GM10248 (cell line): ENCODE measurements at regions not wholly inside any gene's neighbourhood (a gene's known extent, or its start where the extent isn't known, plus 50 kb on each side); places are given as distances from the start of the nearest gene placed in this dataset.
"Not testable (repeated sequence)": the region's sequence is repeated elsewhere in the genome, so short reads cannot be mapped to it uniquely, and the experiment has no call there.

Source experiments
- CTCF ChIA-PET: fragments of 300-600 bp; sonication (Branson Sonifier 250); formaldehyde crosslinking; extraction: SDS; loops from one replicate; lab custom pipeline; 2021; ENCODE audit warnings: antibody characterized with exemption; lab: Yijun Ruan, JAX
- POLR2A ChIA-PET: fragments of 350-650 bp; sonication (Branson Sonifier 250); formaldehyde crosslinking; extraction: SDS; loops from one replicate; lab custom pipeline; 2020; ENCODE audit warnings: antibody characterized with exemption; lab: Yijun Ruan, JAX
- DNase-seq: peaks from one replicate; pipeline ENCODE4 v3.0.0; 2012; ENCODE audit errors: extremely low spot score
- TF ChIP-seq, protein P1 (sequence below): IDR thresholded peaks from 2 replicates; pipeline ENCODE4 v1.5.1; 2012; ENCODE audit warnings: mild to moderate bottlenecking, low read depth; ENCODE audit errors: extremely low read depth, missing control alignments, control extremely low read depth

DNA sequence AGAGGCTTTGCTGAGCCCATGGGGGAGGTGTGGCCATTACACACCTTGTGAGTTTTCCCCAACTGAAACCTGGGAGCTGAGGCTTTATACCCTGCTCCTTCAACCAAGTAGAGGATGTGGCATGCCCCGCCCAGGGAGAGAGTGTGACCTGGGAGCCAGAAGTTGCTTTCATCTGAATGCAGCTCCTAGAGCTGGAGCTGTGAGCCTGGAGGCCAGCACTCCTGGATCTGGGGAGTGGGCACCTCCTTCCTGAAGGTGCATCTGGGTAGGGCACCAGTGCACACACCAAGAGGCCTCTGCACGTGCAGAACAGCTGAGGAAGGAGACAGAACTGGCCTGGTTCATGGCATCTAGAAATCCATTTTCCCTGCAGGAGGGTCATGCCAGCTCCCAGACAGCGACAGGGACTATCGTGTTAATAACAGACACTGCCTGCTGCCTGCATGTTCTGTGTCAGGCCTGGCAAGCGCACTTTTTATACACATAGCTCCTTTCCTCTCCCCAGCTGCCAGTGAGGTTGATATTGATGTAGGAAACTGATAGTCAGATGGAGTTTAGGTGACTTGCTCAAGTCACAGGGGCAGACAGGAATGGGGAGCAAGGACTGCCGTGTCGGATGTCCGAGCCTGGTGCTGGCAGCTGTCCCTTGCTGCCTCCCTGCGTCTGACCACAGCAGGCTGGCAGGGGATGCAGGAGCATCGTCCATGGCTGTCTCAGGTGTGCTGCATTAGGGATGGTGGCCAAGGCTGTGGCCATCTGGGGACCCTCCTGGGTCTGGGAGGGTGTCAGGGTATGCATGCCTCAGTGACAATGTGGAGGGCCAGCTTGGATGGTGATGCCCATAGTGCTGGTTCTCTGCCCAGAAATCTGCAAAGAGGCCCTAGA lies 189.9 kb upstream of the CXCL12 start:
- POLR2A ChIA-PET, result no interaction called here
- CTCF ChIA-PET, result interaction anchor here (0.7 kb wide), 1 partner anchor 9 kb away, joined by 3 read pairs; no protein-coding TSS in a partner anchor
- TF ChIP-seq, protein P1, sequence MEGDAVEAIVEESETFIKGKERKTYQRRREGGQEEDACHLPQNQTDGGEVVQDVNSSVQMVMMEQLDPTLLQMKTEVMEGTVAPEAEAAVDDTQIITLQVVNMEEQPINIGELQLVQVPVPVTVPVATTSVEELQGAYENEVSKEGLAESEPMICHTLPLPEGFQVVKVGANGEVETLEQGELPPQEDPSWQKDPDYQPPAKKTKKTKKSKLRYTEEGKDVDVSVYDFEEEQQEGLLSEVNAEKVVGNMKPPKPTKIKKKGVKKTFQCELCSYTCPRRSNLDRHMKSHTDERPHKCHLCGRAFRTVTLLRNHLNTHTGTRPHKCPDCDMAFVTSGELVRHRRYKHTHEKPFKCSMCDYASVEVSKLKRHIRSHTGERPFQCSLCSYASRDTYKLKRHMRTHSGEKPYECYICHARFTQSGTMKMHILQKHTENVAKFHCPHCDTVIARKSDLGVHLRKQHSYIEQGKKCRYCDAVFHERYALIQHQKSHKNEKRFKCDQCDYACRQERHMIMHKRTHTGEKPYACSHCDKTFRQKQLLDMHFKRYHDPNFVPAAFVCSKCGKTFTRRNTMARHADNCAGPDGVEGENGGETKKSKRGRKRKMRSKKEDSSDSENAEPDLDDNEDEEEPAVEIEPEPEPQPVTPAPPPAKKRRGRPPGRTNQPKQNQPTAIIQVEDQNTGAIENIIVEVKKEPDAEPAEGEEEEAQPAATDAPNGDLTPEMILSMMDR, result no peak
- DNase-seq, result no peak

DNA sequence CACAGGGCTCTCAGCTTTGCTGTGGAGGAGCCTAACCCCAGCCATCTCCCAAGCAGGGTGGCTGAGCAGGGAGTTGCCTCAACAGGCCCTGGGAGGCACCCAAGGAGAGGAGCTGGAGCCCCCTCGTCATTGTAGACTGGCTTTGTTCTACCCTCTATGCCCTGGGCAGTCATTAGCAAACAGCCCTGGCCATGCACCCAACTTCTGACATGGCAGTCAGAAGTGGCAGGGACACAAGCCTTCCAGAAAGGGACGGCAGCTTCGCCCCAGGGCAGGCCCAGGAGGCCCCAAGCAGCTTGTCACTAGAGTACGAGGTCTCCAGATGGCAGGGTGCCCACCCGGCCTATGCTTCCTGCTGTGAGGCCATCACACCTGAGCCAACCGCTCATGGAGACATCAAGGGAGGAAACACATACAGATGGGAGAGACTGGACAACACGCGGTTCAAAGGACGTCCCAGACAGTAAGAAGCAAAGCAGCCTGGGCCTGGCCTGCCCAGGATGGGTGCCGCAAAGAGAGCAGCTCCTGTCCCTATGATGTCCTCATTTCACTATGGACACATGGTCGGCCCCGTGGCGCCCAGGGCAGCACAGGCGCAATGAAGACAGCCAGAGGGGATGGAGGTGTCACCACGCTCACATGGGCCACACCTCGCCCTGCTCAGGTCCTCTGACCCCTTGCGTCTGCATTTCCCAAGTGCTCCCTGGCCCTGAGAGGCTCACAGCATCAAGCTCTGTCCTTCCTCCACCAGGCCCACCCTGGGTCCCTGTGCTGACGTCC lies 190.9 kb upstream of the CXCL12 start:
- TF ChIP-seq, protein P1, result no peak
- CTCF ChIA-PET, result interaction anchor here (1.3 kb wide), 1 partner anchor 11 kb away, joined by 4 read pairs; no protein-coding TSS in a partner anchor
- no peak for DNase-seq
- POLR2A ChIA-PET, result no interaction called here

DNA sequence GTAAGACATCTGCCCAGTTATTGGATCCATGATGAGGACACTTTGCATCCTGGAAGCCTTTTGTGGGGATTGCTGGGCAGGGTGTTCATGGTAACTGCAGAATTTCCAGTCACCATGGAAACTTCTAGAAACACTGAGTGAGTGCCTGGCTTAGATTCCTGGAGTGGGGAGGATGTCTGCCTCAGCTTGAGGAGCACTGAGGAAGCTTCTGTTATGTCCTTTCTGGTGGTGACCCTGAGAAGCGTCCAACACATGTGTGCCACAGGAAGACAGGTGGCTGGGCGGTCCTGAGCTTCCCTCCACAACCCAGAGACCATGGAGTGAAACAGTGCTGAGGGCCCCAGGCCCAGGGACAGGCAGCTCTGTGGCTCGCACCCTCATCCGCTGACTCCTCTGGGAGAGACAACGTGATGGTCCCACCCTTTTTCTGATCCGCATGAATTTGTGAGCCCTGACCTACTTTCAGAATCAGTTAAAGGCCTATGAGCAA lies 191.8 kb upstream of the CXCL12 start:
- POLR2A ChIA-PET, result no interaction called here
- no peak for DNase-seq
- CTCF ChIA-PET, result interaction anchor here (1.3 kb wide), 1 partner anchor 10 kb away, joined by 4 read pairs; no protein-coding TSS in a partner anchor
- TF ChIP-seq, protein P1, result no peak

DNA sequence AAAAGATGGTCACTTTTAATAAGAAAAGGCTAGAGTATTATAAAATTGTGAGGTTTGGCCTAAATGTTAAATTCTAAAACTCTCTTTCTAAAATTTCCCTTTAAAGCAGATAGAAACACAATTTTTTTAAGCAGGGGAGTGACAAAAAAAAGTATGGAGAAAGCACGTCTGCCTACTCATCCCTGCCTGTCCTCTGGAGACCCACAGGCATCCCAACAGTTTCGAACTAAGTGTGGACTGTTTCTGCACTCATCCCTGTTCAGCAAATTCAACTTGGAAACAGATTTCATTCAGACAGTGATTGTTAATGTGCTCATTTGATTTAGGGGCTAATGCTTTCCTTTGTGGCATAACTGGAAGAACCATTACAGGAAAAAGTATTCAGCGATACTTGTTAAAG lies 192.6 kb upstream of the CXCL12 start:
- TF ChIP-seq, protein P1, result no peak
- POLR2A ChIA-PET, result no interaction called here
- CTCF ChIA-PET, result no interaction called here
- DNase-seq, result no peak

DNA sequence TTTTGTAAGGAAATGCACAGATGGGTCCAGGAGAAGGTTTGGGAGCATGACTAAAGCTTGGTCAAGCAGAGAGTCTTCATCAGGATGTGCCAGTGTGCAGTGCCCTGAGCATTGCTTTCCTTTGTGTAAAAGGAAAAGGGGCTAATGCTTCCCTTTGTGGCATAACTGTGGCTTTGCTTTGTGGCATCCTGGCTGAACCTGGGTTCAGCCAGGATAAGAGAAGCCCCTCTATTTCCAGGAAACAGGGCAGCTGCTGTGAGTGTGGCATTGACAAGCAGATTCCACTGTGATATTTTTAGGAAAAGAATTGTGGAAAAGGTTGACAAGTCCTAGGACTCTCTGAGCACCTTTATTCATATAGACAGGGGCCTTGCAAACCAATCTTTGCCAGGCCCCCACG lies 193.4 kb upstream of the CXCL12 start:
- no peak for DNase-seq
- ChIA-PET CTCF (no interaction called here), POLR2A (no interaction called here)
- TF ChIP-seq, protein P1, result no peak

DNA sequence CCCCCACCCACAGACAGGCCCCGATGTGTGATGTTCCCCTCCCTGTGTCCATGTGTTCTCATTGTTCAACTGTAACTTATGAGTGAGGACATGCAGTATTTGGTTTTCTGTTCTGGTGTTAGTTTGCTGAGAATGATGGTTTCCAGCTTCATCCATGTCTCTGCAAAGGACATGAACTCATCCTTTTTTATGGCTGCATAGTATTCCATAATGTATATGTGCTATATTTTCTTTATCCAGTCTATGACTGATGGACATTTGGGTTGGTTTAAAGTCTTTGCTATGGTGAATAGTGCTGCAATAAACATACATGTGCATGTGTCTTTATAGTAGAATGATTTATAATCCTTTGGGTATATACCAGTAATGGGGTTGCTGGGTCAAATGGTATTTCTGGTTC lies 194.1 kb upstream of the CXCL12 start:
- DNase-seq, POLR2A ChIA-PET, CTCF ChIA-PET: not testable (repeated sequence)
